HK-2 (cell line): ENCODE measurements at regions not wholly inside any gene's neighbourhood (a gene's known extent, or its start where the extent isn't known, plus 50 kb on each side); places are given as distances from the start of the nearest gene placed in this dataset.

Source experiments
- DNase-seq: peaks from one replicate; pipeline ENCODE4 v3.0.0-alpha.2; 2018; ENCODE audit not compliant: unreplicated experiment

GRCh38 chr10:58996866-58997265 is 179.6 kb upstream of the PHYHIPL start:
- DNase-seq: no peak

GRCh38 chr10:58998924-58999713 is 177.3 kb upstream of the PHYHIPL start:
- no peak for DNase-seq

- no peak for DNase-seq
Observed at GRCh38 chr10:59000162-59000825, 176.1 kb upstream of the PHYHIPL start.

GRCh38 chr10:59002011-59002410 is 174.4 kb upstream of the PHYHIPL start:
- no peak for DNase-seq

- DNase-seq: no peak
Observed at GRCh38 chr10:59003203-59003602, 173.2 kb upstream of the PHYHIPL start.

GRCh38 chr10:59004392-59004791 is 172.1 kb upstream of the PHYHIPL start:
- DNase-seq: no peak

GRCh38 chr10:59006511-59007306 is 169.7 kb upstream of the PHYHIPL start:
- peak; percentile 22 for DNase-seq

GRCh38 chr10:59007307-59008025 is 169.0 kb upstream of the PHYHIPL start:
- DNase-seq: no peak

GRCh38 chr10:59008452-59008851 is 168.0 kb upstream of the PHYHIPL start:
- DNase-seq: no peak

GRCh38 chr10:59011972-59012632 is 164.3 kb upstream of the PHYHIPL start:
- no peak for DNase-seq

GRCh38 chr10:59012839-59013238 is 163.6 kb upstream of the PHYHIPL start:
- DNase-seq: no peak

GRCh38 chr10:59016043-59016442 is 160.4 kb upstream of the PHYHIPL start:
- no peak for DNase-seq

- DNase-seq: no peak
Observed at GRCh38 chr10:59018977-59019376, 157.5 kb upstream of the PHYHIPL start.

- DNase-seq: no peak
Observed at GRCh38 chr10:59019603-59020002, 156.8 kb upstream of the PHYHIPL start.

GRCh38 chr10:59020502-59020901 is 155.9 kb upstream of the PHYHIPL start:
- DNase-seq: no peak

- DNase-seq: no peak
Observed at GRCh38 chr10:59025981-59026765, 150.3 kb upstream of the PHYHIPL start.

GRCh38 chr10:59027975-59028655 is 148.3 kb upstream of the PHYHIPL start:
- no peak for DNase-seq

GRCh38 chr10:59033622-59034021 is 142.8 kb upstream of the PHYHIPL start:
- no peak for DNase-seq

GRCh38 chr10:59036311-59037017 is 140.0 kb upstream of the PHYHIPL start:
- no peak for DNase-seq
